Keratinocyte (primary cell): ENCODE measurements at regions not wholly inside any gene's neighbourhood (a gene's known extent, or its start where the extent isn't known, plus 50 kb on each side); places are given as distances from the start of the nearest gene placed in this dataset.

Source experiments
- DNase-seq: peaks from one replicate; pipeline ENCODE4 v3.0.0-alpha.2; 2011; ENCODE audit warnings: low read depth, missing footprints, low spot score
- FAIRE-seq: peaks from 2 replicates; lab custom pipeline; 2011; peaks lifted over from hg19 to GRCh38; lab: Jason Lieb, UNC
- H2AFZ ChIP-seq: 2 replicates; pipeline ENCODE4 v1.6.0; 2012; ENCODE audit warnings: low read length, control low read depth, inconsistent platforms; ENCODE audit not compliant: control insufficient read depth
- H3K27ac ChIP-seq: 2 replicates; pipeline ENCODE4 v1.5.1; 2011; ENCODE audit warnings: low read length; ENCODE audit not compliant: control insufficient read depth, insufficient read depth
- H3K27me3 ChIP-seq: 3 replicates; pipeline ENCODE4 v1.6.0; 2011; ENCODE audit warnings: low read length; ENCODE audit not compliant: control insufficient read depth, insufficient read depth; ENCODE audit errors: extremely low read depth
- H3K36me3 ChIP-seq, 2 experiments: 2 replicates in 1 of 2; 3 replicates in 1 of 2; pipeline ENCODE4 v1.5.1; 2011; ENCODE audit warnings: low read length in 2 of 2, mild to moderate bottlenecking in 1 of 2; ENCODE audit not compliant: control insufficient read depth in 2 of 2, insufficient read depth in 2 of 2; ENCODE audit errors: extremely low read depth in 1 of 2
- H3K4me1 ChIP-seq: 3 replicates; pipeline ENCODE4 v1.5.1; 2011; ENCODE audit warnings: low read length; ENCODE audit not compliant: control insufficient read depth, insufficient read depth; ENCODE audit errors: extremely low read depth
- H3K4me2 ChIP-seq: 3 replicates; pipeline ENCODE4 v1.6.0; 2011; ENCODE audit warnings: low read depth, low read length; ENCODE audit not compliant: control insufficient read depth, insufficient read depth; ENCODE audit errors: extremely low read depth
- H3K4me3 ChIP-seq, 3 experiments: fragments of 200-600 bp in 1 of 3; sonication (generic) in 1 of 3; 2 replicates in 2 of 3; 3 replicates in 1 of 3; pipeline ENCODE4 v1.5.1; 2011 to 2016; ENCODE audit warnings: low read length in 3 of 3, mild to moderate bottlenecking in 3 of 3, control low read depth in 2 of 3, inconsistent platforms in 1 of 3, low read depth in 1 of 3, mixed read lengths in 1 of 3, mixed run types in 1 of 3, moderate library complexity in 1 of 3; ENCODE audit not compliant: control insufficient read depth in 2 of 3, insufficient read depth in 2 of 3; ENCODE audit errors: extremely low read depth in 1 of 3
- H3K79me2 ChIP-seq: 2 replicates; pipeline ENCODE4 v1.6.0; 2012; ENCODE audit warnings: low read length; ENCODE audit not compliant: control insufficient read depth, insufficient read depth
- H3K9ac ChIP-seq: 3 replicates; pipeline ENCODE4 v1.6.0; 2011; ENCODE audit warnings: low read length; ENCODE audit not compliant: control insufficient read depth, insufficient read depth; ENCODE audit errors: extremely low read depth
- H3K9me1 ChIP-seq: 3 replicates; pipeline ENCODE4 v1.6.0; 2011; ENCODE audit warnings: low read length; ENCODE audit not compliant: control insufficient read depth, insufficient read depth; ENCODE audit errors: extremely low read depth
- H3K9me3 ChIP-seq: 2 replicates; pipeline ENCODE4 v1.5.1; 2012; ENCODE audit warnings: low read depth, low read length; ENCODE audit not compliant: control insufficient read depth
- H4K20me1 ChIP-seq: 3 replicates; pipeline ENCODE4 v1.6.0; 2011; ENCODE audit warnings: low read length; ENCODE audit not compliant: control insufficient read depth, insufficient read depth; ENCODE audit errors: extremely low read depth
- CTCF ChIP-seq, 3 experiments: IDR thresholded peaks in 1 of 3; conservative IDR thresholded peaks in 1 of 3; optimal IDR thresholded peaks in 1 of 3; 2 replicates in 2 of 3; 3 replicates in 1 of 3; pipeline versions ENCODE3 to v1.5.1; 2011; ENCODE audit warnings: low read length in 3 of 3, mild to moderate bottlenecking in 3 of 3, moderate library complexity in 2 of 3, control low read depth in 1 of 3, inconsistent platforms in 1 of 3; ENCODE audit not compliant: insufficient read depth in 2 of 3; ENCODE audit errors: extremely low read depth in 1 of 3
- EZH2 ChIP-seq: IDR thresholded peaks from one replicate; pipeline ENCODE4 v1.6.1; 2012; ENCODE audit warnings: inconsistent platforms, mild to moderate bottlenecking, low read length, moderate library complexity
- dilution Hi-C: fragments of 300-500 bp; cut with MboI; formaldehyde crosslinking; loops from one replicate; pipeline ENCODE4 v1.7.0; 2020; ENCODE audit warnings: low sequenced_read_pairs; ENCODE audit not compliant: extremely low pct_ligation_motif_present

- Histone ChIP-seq H3K9me1 (no peaks in the 10 kb centered on the region), H3K27me3 (no peaks in the 10 kb centered on the region), H3K27ac (no peak overlapping the region), H3K4me2 (no peak overlapping the region), H2AFZ (no peak overlapping the region), H3K4me3 (no peak overlapping the region), H3K36me3 (no peaks in the 10 kb centered on the region), H4K20me1 (no peaks in the 10 kb centered on the region), H3K4me1 (no peaks in the 10 kb centered on the region), H3K9me3 (no peaks in the 10 kb centered on the region), H3K9ac (no peak overlapping the region), H3K79me2 (no peaks in the 10 kb centered on the region)
- FAIRE-seq (no peak), DNase-seq (no peak)
- TF ChIP-seq EZH2 (no peak), CTCF (optimal IDR thresholded peaks at IDR 0.05 in 1 of 3, IDR thresholded peaks at IDR 0.05 in 1 of 3, conservative IDR thresholded peaks at IDR 0.05 in 1 of 3; ENCODE audit: extremely low read depth in 1 of 3, insufficient read depth in 2 of 3, low read length in 3 of 3) (no peak)
- dilution Hi-C loops, result no loop called here
Measured at GRCh38 chr7:12089951-12090756, 120.9 kb upstream of the TMEM106B start.

- FAIRE-seq (no peak), DNase-seq (no peak)
- Histone ChIP-seq H4K20me1 (no peaks in the 10 kb centered on the region), H3K79me2 (no peaks in the 10 kb centered on the region), H3K4me3 (no peak overlapping the region), H3K9me3 (no peaks in the 10 kb centered on the region), H3K4me1 (no peaks in the 10 kb centered on the region), H3K27me3 (no peaks in the 10 kb centered on the region), H2AFZ (no peak overlapping the region), H3K27ac (no peak overlapping the region), H3K9me1 (no peaks in the 10 kb centered on the region), H3K4me2 (no peak overlapping the region), H3K9ac (no peak overlapping the region), H3K36me3 (no peaks in the 10 kb centered on the region)
- dilution Hi-C loops, result no loop called here
- no peak for TF ChIP-seq CTCF (optimal IDR thresholded peaks at IDR 0.05 in 1 of 3, IDR thresholded peaks at IDR 0.05 in 1 of 3, conservative IDR thresholded peaks at IDR 0.05 in 1 of 3; ENCODE audit: extremely low read depth in 1 of 3, insufficient read depth in 2 of 3, low read length in 3 of 3)
- no peak for TF ChIP-seq EZH2
Measured at GRCh38 chr7:12090757-12091221, 120.3 kb upstream of the TMEM106B start.
